Suppressor macrophage treated with lipopolysaccharide for 1 hour (primary cell): ENCODE measurements at regions not wholly inside any gene's neighbourhood (a gene's known extent, or its start where the extent isn't known, plus 50 kb on each side); places are given as distances from the start of the nearest gene placed in this dataset.

Experiments used
- DNase-seq, 3 donors: peaks; one replicate each; pipeline ENCODE4 v3.0.0-alpha.2; 2020 to 2022

DNA sequence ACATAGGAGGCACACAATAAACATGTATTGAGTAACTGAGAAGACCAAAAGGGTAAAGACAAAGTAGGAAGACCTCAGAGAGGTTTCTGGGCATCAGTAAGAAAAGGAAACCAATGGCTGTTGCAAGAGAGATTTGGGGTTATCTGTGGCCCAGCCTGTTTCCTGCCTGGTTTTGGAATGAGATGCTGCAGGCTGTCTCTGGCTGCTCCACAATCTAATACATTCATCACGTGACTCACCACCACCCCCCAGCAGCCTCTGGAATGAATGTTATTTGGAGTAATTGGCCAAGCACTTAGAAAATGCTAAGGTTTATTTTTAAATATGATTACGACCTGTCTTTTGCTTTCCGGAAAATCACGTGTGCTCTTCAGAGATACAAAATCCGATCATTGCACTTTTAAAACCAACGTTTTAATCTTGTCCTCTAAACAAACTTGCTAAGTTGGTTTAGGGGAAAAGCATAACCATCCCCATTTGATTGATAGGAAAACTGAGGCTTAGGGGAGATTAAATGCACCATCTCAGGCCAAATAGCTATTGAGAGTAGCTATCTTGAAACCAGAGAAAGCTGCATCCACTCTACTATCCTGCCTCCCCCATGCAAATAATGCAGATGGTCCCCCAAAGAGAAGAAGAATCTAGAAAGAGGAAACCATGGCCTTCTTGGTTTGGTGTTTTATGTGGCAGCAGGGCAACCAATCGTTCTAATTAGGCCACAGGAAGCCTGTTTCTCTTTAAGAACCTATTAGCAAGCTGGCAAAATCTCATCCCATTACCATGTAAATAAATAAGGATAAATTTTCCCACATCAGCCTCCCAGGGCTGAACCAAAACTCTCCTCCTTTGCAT lies 151.8 kb upstream of the ADRA1B start:
- DNase-seq, result peak in 2 of 3 donors; percentile 8 to 25

- no peak for DNase-seq
Measured at GRCh38 chr5:159765135-159765433, 151.2 kb upstream of the ADRA1B start.

- peak in 1 of 3 donors; percentile 29 for DNase-seq
Measured at GRCh38 chr5:159765760-159766517, 150.3 kb upstream of the ADRA1B start.

GRCh38 chr5:159768243-159768642 lies 148.0 kb upstream of the ADRA1B start:
- DNase-seq, result no peak

- DNase-seq, result no peak
Measured at GRCh38 chr5:159772698-159773061, 143.6 kb upstream of the ADRA1B start.

- peak; percentile 89 to 95 (median 94) for DNase-seq
Measured at GRCh38 chr5:159773062-159773924, 143.0 kb upstream of the ADRA1B start.

DNA sequence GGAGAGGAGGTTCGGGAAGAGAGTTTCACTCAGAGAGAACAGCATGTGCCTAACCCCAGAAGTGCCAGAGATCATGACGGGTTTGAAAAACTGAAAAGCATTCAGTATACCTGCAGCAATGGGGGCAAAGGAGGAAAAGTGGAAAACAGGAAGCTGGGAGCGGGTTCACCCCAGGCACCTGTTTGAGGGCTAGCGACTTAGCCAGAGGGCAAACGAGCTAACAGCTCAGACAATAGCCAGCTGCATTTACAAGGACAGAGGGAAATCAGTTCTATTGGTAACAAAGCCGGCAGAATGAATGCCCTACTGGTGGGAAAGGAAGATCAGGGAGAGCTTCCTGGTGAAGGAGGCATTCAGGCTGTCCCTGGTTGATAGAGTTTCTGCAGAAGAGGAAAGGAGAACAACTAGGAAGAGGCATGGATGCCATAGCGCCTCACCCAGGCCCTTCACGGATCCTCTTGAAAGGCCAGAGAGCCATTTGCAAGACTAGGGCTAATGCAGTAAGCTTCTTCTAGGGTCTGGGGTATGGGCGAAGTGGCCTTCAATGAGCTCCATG lies 141.7 kb upstream of the ADRA1B start:
- DNase-seq, result no peak

GRCh38 chr5:159775890-159776289 lies 140.4 kb upstream of the ADRA1B start:
- DNase-seq, result no peak

GRCh38 chr5:159777049-159777660 lies 139.1 kb upstream of the ADRA1B start:
- DNase-seq, result no peak

DNA sequence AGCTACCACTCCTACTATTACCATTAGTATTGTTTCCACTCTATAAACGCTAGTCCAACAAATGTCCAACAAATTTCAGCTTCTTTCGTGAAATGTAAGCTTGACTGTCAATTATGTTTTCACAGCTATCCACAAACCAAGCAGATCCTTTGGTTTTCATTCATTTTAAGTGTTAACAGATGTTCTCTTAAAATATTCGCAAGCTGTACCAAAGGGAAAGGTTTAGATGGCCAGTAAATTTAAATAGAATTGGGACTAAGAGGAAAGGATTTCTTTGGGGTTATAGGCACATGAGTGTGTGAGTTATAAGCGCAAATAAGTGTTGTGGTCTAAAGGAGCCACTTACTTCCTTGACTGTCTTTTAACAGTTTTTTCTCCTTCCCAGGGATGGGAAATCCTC lies 136.8 kb upstream of the ADRA1B start:
- no peak for DNase-seq

GRCh38 chr5:159780246-159780645 lies 136.0 kb upstream of the ADRA1B start:
- peak in 2 of 3 donors; percentile 20 to 42 for DNase-seq

- no peak for DNase-seq
Measured at GRCh38 chr5:159781626-159782157, 134.6 kb upstream of the ADRA1B start.

DNA sequence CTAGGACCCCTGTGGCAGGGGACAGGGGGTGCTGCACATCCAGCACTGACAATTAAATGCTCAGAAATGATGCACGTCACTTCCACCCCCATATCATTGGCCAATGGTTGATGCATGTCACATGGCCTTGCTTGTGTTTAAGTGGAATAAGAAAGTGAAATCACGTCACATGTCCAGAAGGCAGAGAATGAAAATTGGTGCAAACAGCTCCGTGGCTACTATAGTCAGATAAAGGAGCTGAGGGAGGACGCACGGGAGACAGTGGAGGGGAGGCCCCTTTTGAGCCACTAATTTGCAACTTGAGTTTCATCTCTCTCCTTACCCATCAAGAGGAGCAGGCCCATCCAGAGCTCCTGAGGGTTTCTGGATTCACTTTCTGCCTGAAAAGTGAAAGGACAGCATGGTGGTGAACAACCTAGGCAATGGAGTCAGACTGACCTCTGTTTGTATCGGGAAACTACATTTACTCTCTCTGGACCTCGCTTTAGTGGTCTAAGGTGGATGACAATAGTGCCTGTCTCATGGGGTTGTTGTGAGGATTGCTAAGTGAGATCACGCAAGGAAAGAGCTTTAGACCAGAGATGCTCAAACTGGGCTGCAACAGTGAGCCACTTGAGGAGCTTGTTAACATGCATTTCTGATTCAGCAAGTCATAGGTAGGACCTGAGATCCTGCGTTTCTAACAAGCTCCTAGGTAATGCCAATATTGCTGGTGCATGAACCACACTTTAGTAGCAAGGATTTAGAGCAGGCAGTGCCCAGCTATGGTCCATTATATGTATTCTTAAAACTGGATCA lies 133.9 kb upstream of the ADRA1B start:
- peak in 1 of 3 donors; percentile 22 for DNase-seq

DNA sequence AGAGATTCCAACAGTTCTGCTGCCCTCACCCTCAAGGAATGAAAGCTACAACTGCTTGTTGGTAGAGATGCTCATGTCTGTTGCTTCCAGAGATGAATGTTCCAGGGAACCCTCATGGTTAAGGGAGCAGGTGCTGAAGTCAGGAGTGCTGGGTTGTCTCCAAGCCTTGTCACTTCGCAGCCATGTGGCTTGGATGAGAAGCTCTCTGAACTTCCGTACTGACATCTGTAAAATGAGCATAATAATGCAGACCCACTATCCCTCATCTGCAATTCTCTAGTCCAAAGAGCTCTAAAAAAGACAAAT lies 133.3 kb upstream of the ADRA1B start:
- DNase-seq, result no peak

DNA sequence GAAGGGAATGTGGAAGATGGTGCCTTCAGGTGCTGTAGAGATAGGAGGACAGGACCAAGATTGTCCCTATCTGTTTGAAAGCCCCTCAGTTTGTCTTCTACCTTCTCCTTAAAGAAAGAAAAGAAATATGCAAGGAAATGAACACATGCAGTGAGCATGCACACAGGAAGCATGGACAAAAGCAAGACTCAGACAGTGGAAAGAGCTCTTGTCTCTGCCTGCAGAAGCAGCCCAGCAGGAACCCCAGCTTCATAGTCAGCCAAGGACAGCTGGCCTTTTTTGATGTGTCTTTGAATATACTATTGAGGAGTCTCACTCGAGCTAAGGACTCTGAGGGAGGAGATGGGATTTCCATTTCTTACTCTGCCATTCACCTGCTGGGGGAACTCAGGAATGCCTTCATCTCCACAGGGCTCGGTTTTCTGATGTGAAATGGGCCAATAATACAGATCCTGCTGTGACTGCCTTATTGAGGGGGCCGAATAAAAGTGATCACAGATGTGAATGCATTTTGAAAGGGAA lies 132.5 kb upstream of the ADRA1B start:
- no peak for DNase-seq

GRCh38 chr5:159784993-159785392 lies 131.3 kb upstream of the ADRA1B start:
- no peak for DNase-seq

DNA sequence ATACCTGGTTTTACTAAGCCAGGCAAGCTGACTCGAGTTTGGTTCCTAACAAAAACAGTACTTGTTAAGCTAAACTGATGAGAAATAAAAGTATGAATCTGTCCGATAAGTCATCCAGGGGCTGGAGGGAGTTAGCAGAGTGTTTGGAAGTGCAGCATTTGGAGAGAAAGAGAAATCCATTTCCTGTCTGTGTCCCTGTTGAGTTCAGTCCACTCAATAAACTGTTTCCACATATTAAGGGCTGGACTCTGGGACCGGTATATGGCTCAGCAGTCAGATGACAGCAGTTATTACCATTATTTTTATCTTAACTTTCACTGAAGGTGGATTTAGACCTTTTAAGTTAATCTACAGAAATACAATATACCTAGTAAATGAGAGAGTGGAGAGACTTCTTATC lies 130.6 kb upstream of the ADRA1B start:
- DNase-seq, result no peak

DNA sequence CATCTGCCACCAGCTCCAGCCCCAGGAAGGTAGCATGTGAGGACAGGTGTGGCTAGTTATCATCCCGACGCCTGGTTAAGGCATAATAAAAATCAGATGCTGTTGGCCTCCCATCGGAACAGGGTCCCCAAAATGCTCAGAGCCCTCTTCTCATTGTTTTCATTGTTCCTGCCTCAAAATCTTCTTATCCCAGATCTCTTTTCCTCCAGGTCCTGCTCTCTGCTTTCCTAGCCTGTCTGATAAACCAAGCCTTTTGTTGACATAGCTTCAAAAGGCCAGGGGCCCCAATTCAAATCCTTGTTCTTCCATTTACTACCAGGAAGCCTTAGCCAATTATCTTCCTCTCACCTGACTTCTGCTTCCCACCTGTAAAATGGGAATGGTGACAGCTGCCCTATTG lies 130.1 kb upstream of the ADRA1B start:
- no peak for DNase-seq

GRCh38 chr5:159786901-159787691 lies 129.2 kb upstream of the ADRA1B start:
- no peak for DNase-seq

- DNase-seq, result no peak
Measured at GRCh38 chr5:159787837-159788236, 128.4 kb upstream of the ADRA1B start.
